SK-N-SH treated with all-trans-retinoic acid at 6 μM for 48 hours (cell line): ENCODE measurements at regions not wholly inside any gene's neighbourhood (a gene's known extent, or its start where the extent isn't known, plus 50 kb on each side); places are given as distances from the start of the nearest gene placed in this dataset.

Source experiments
- ATAC-seq: fragments of 200-7000 bp; cut with Tn5 transposase; 3 replicates; pipeline ENCODE4 v1.9.1; 2020; ENCODE audit warnings: mild to moderate bottlenecking, moderate library complexity
- CSDC2 ChIP-seq: fragments of 250-450 bp; sonication (Bioruptor Pico); IDR thresholded peaks from 2 replicates; pipeline ENCODE4 v1.5.0; 2020; ENCODE audit warnings: mild to moderate bottlenecking, moderate library complexity
- ESRRG ChIP-seq: fragments of 250-450 bp; sonication (Bioruptor Pico); IDR thresholded peaks from 2 replicates; pipeline ENCODE4 v1.6.1; 2021; ENCODE audit warnings: mild to moderate bottlenecking
- GLIS3 ChIP-seq: fragments of 250-450 bp; sonication (Bioruptor Pico); IDR thresholded peaks from 2 replicates; pipeline ENCODE4 v1.5.0; 2020; ENCODE audit warnings: mild to moderate bottlenecking, moderate library complexity
- ISL1 ChIP-seq: fragments of 250-450 bp; sonication (Bioruptor Pico); IDR thresholded peaks from 2 replicates; pipeline ENCODE4 v2.1.2; 2022; ENCODE audit warnings: mild to moderate bottlenecking, moderate library complexity
- OSR1 ChIP-seq: fragments of 250-450 bp; sonication (Bioruptor Pico); IDR thresholded peaks from 2 replicates; pipeline ENCODE4 v1.8.0; 2022; ENCODE audit warnings: moderate library complexity, mild to moderate bottlenecking, inconsistent platforms
- PATZ1 ChIP-seq: fragments of 250-450 bp; sonication (Bioruptor Pico); IDR thresholded peaks from 2 replicates; pipeline ENCODE4 v1.8.0; 2020; ENCODE audit warnings: mild to moderate bottlenecking, moderate library complexity, borderline replicate concordance
- PPARA ChIP-seq: fragments of 250-450 bp; sonication (Bioruptor Pico); IDR thresholded peaks from 2 replicates; pipeline ENCODE4 v1.5.0; 2020; ENCODE audit warnings: mild to moderate bottlenecking, borderline replicate concordance
- RARB ChIP-seq: fragments of 250-450 bp; sonication (Bioruptor Pico); IDR thresholded peaks from 2 replicates; pipeline ENCODE4 v1.8.0; 2021; ENCODE audit warnings: mild to moderate bottlenecking, moderate library complexity
- SNAI2 ChIP-seq: fragments of 250-450 bp; sonication (Bioruptor Pico); IDR thresholded peaks from 2 replicates; pipeline ENCODE4 v1.5.0; 2020; ENCODE audit warnings: mild to moderate bottlenecking, moderate library complexity
- TOX ChIP-seq: fragments of 250-450 bp; sonication (Bioruptor Pico); IDR thresholded peaks from 2 replicates; pipeline ENCODE4 v1.8.0; 2021; ENCODE audit warnings: mild to moderate bottlenecking, moderate library complexity, borderline replicate concordance
- TSHZ2 ChIP-seq: fragments of 250-450 bp; sonication (Bioruptor Pico); IDR thresholded peaks from 2 replicates; pipeline ENCODE4 v1.5.0; 2020; ENCODE audit warnings: mild to moderate bottlenecking, moderate library complexity
- ZFP3 ChIP-seq: fragments of 250-450 bp; sonication (Bioruptor Pico); IDR thresholded peaks from 2 replicates; pipeline ENCODE4 v1.5.0; 2020; ENCODE audit warnings: mild to moderate bottlenecking, moderate library complexity
- ZFP30 ChIP-seq: fragments of 450-650 bp; formaldehyde crosslinking; IDR thresholded peaks from 2 replicates; pipeline ENCODE4 v1.5.0; 2022; ENCODE audit warnings: mild to moderate bottlenecking, moderate library complexity
- ZNF565 ChIP-seq: fragments of 450-650 bp; formaldehyde crosslinking; conservative IDR thresholded peaks from 2 replicates; pipeline ENCODE4 v1.5.0; 2020; ENCODE audit warnings: low read depth, mild to moderate bottlenecking, moderate library complexity
- ZNF8 ChIP-seq: fragments of 450-650 bp; formaldehyde crosslinking; IDR thresholded peaks from 2 replicates; pipeline ENCODE4 v1.5.0; 2020; ENCODE audit warnings: mild to moderate bottlenecking, moderate library complexity
- TF ChIP-seq, protein P1 (sequence below): fragments of 250-450 bp; sonication (Bioruptor Pico); IDR thresholded peaks from 2 replicates; pipeline ENCODE4 v1.5.1; 2021; ENCODE audit warnings: mild to moderate bottlenecking, moderate library complexity
- TF ChIP-seq, protein P2 (sequence below): fragments of 250-450 bp; sonication (Bioruptor Pico); IDR thresholded peaks from 2 replicates; pipeline ENCODE4 v1.5.1; 2020; ENCODE audit warnings: low read depth, mild to moderate bottlenecking, moderate library complexity

GRCh38 chr11:36928621-36929020 is 330.6 kb upstream of the RAG2 start:
- ATAC-seq, result no peak
- TF ChIP-seq OSR1 (CRISPR knock-in tag) (no peak), SNAI2 (CRISPR knock-in tag) (no peak), GLIS3 (CRISPR knock-in tag) (no peak), ISL1 (CRISPR knock-in tag) (0 out of 2 replicates have a peak, but pooled peaks have one; percentile 16), PPARA (CRISPR knock-in tag) (no peak), PATZ1 (CRISPR knock-in tag) (no peak)
- TF ChIP-seq, protein P1, sequence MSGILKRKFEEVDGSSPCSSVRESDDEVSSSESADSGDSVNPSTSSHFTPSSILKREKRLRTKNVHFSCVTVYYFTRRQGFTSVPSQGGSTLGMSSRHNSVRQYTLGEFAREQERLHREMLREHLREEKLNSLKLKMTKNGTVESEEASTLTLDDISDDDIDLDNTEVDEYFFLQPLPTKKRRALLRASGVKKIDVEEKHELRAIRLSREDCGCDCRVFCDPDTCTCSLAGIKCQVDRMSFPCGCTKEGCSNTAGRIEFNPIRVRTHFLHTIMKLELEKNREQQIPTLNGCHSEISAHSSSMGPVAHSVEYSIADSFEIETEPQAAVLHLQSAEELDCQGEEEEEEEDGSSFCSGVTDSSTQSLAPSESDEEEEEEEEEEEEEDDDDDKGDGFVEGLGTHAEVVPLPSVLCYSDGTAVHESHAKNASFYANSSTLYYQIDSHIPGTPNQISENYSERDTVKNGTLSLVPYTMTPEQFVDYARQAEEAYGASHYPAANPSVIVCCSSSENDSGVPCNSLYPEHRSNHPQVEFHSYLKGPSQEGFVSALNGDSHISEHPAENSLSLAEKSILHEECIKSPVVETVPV, result no peak

DNA sequence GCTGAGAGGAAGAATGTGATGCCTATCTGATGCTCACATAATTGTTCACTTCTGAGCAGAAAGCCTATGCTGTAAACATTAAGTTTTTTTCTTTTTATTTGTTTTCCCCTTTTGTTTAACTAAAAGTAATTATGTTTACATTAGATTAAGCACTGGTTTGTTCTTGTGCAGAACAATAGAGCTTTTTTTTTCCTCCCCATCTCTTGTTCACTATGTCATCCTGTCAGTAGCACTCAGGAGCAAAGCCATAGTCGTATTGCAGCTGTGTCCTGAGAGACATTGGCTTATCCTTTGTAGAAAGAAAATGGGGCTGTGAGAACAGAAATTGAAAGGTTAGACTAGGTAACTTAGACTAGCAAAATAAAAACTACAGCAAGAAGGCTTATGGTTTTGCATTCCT is 301.8 kb upstream of the RAG2 start:
- ATAC-seq, result no peak
- TF ChIP-seq ZFP30 (CRISPR knock-in tag) (no peak), CSDC2 (CRISPR knock-in tag) (no peak), ZNF565 (CRISPR knock-in tag) (no peak), ZNF8 (no peak), RARB (CRISPR knock-in tag) (no peak)

GRCh38 chr11:36890841-36891240 is 292.8 kb upstream of the RAG2 start:
- ATAC-seq, result no peak
- TF ChIP-seq, protein P1, result no peak
- TF ChIP-seq TSHZ2 (CRISPR knock-in tag) (no peak), ZNF565 (CRISPR knock-in tag) (no peak), SNAI2 (CRISPR knock-in tag) (no peak), ESRRG (CRISPR knock-in tag) (no peak), ISL1 (CRISPR knock-in tag) (no peak), OSR1 (CRISPR knock-in tag) (no peak), ZFP3 (CRISPR knock-in tag) (no peak), RARB (CRISPR knock-in tag) (no peak), PPARA (CRISPR knock-in tag) (no peak), GLIS3 (CRISPR knock-in tag) (no peak), TOX (CRISPR knock-in tag) (no peak)
- TF ChIP-seq, protein P2, sequence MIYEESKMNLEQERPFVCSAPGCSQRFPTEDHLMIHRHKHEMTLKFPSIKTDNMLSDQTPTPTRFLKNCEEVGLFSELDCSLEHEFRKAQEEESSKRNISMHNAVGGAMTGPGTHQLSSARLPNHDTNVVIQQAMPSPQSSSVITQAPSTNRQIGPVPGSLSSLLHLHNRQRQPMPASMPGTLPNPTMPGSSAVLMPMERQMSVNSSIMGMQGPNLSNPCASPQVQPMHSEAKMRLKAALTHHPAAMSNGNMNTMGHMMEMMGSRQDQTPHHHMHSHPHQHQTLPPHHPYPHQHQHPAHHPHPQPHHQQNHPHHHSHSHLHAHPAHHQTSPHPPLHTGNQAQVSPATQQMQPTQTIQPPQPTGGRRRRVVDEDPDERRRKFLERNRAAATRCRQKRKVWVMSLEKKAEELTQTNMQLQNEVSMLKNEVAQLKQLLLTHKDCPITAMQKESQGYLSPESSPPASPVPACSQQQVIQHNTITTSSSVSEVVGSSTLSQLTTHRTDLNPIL (CRISPR knock-in tag), result no peak

- ATAC-seq, result no peak
- TF ChIP-seq GLIS3 (CRISPR knock-in tag) (no peak), PPARA (CRISPR knock-in tag) (no peak), CSDC2 (CRISPR knock-in tag) (no peak)
Measured at GRCh38 chr11:36890121-36890679, 292.2 kb upstream of the RAG2 start.
